ENCODE measurements at regions not wholly inside any gene's neighbourhood (a gene's known extent, or its start where the extent isn't known, plus 50 kb on each side); places are given as distances from the start of the nearest gene placed in this dataset.

GRCh38 chr19:30095171-30095570, 153.1 kb downstream of the URI1 start:
- TF ChIP-seq EZH2 (IDR thresholded peaks at IDR 0.05; ENCODE audit: low read depth): no peak
- no peak for TF ChIP-seq CTCF (conservative IDR thresholded peaks at IDR 0.05)
